Midbrain (tissue), 1 donor: ENCODE measurements at regions not wholly inside any gene's neighbourhood (a gene's known extent, or its start where the extent isn't known, plus 50 kb on each side); places are given as distances from the start of the nearest gene placed in this dataset.

Experiments
- DNase-seq: peaks from one replicate; lab custom pipeline; 2025; lab: John Stamatoyannopoulos, UW

DNA sequence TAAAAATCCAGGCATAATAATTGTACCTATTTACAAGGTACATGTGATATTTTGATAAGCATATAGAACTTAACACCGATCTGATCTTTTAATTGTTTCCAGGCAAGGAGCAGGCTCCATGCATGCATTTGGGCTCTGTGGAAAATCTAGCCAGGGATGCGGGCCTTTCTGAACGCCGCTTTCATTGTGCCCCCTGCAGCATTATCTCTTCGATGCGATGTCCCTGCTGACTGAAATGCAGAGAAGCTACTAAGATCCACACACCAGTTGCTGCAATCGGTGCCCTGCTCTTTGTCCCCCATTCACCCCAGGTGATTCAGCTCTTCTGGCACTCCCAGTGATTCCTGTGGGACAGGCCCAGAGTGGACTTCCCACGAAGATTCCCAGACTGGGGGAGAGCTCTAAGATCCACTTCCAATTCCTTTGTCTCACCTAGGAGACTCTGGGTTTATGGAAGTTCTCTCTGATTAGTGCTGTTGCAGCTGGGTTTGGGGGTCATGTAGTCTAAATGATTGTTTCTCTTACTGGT lies 254.3 kb upstream of the AGA start:
- no peak for DNase-seq

DNA sequence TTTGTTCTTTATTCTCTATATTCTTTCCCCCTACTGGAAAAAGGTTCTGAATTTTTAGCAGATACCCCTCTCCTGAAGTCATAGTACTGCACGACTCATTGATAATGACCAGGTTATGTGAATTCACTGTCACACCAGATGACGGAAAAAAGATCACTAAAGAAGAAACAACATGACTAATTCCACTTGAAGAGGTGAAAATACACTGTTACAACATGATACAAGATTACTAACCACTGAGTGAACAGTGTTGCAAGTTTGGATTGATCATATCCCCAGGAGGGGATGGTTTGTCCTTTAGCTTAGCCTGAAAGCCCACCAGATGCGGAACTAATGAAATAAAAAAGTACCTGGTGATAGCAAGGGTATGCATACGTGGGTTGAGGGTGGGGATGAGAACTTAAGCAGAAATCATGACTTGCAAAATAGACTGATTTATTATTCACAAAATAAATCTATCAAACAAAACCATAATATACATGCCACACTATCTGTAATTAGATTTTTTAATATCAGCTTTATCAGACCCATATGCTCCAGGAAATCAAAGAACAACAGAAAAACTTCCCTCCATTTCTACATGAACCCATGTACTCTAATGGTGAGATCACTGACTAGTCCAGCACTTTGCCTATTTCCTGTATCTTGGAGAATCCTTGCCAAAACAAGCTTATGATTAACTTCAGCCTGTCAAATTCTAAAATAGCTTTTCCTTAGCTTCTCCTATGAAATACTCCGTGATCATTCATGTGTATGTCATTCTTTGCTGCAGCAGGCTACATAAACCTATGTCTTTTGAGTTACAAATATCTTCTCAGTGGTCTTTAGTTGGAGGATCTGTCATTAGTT lies 257.4 kb upstream of the AGA start:
- DNase-seq, result no peak

GRCh38 chr4:177706916-177707315 lies 264.7 kb upstream of the AGA start:
- DNase-seq, result no peak

- no peak for DNase-seq
Measured at GRCh38 chr4:177713454-177713853, 271.2 kb upstream of the AGA start.

- no peak for DNase-seq
Measured at GRCh38 chr4:177717407-177717806, 275.2 kb upstream of the AGA start.

DNA sequence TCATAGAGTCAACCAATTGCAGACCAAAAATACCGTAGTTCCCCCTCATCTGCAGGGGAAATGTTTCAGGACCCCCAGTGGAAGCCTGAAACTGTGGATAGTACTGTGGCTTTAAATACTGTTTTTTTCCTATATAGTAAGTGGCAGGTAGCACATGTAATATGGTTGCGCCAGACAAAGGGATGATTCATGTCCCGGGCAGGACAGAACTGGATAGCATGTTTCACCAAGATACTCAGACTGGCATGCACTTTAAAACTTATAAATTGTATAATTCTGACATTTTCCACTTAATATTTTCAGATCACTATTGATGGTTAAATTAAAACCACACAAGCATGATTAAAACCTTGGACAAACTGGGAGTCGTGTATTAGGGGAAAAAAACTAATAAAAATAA lies 276.3 kb upstream of the AGA start:
- no peak for DNase-seq

DNA sequence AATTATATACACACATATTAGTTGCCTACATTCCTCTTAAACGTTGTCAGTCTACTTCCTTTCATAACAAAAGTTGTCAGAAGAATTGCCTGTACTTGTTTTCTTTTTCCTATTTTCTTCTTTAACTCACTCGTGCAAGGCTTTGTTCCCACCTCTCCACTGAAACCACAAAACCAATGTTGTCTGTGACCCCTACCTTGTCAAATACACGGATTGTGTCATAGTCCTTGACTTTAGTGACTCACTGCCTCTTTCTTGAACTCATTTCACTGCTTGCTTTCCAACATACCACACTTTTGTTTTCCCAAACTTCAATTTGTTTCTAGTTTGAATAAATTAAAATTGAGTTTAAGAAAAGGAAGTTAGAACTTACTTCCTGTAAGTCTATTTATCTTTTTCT lies 283.9 kb upstream of the AGA start:
- DNase-seq, result no peak

- DNase-seq, result no peak
Measured at GRCh38 chr4:177728361-177729152, 286.3 kb upstream of the AGA start.

DNA sequence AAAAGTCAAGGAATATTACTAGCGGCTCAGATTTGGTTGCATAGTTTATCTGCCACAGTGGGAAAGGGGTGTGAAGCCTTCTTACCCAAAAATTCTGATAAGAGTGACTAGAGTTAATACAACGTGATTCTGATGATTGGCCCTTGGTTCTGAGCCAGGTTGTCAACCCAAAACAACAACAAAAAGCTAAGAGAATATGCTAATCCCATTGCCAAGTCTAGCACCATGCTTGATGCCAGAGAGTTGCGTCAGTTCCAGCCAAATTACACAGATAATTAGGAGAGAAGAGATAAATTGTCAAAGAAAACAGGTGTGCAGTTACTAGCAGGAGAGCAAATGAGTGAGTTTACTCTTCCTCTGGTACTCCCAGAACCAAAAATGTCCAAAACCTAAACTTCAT lies 287.4 kb upstream of the AGA start:
- no peak for DNase-seq

DNA sequence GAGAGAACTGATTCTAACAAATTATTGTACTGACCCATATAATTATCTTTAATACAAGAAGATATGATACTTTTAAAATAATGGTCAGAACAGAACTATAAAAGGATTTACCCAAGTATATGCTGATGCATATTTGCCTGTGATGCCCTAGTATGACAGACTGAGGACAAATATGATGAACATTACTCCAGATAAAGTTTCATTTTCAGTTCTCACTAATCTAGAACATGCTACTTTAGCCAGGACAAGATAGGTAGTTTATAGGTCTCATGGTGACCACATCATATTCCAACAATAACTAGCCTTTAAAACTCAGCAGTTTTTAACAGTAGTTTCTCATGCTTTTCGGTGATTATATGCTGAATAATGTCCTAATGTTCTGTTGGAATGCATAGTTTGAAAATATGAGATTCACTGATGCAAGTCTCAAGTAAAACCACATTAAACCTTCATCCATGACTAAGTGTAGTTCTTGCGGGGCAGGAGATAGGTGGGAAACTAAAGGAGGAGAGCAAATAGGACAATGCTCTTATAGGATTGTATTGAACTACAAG lies 295.2 kb upstream of the AGA start:
- no peak for DNase-seq

GRCh38 chr4:177740563-177740962 lies 298.3 kb upstream of the AGA start:
- DNase-seq, result no peak

DNA sequence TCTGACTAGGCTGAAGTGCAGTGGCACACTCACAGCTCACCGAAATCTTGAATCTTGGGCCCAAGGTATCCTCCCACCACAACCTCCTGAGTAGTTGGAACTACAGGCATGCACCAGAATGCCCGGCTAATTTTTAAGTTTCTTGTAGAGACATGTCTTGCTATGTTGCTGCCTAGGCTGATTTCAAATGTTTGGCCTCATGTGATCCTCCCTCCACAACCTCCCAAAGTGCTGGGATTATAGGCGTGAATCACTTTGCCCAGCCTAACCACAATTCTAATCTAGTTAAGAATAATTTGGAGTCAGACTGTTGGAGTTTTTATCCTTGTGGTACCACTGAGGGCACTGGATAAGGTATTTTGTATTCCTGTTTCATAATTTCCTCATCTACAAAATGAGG lies 317.5 kb upstream of the AGA start:
- DNase-seq, result no peak

DNA sequence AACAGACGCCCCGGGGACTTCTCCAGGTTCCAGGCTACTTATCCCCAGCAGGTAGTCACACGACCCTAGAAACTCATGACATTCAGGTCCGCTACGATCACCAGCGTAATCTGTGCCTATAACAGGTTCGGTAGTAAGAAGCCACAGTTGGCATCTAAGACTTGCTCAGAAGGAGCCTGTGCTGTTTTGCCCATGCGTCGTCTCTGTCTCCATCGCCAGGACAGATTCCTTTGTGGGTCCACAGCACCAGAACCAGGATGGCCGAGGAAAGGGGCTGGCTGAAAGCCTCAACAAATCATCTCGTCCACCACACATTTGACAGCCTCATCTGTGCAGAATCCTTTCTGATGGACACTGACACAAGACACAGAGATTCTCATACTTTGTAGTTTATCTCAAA lies 319.5 kb upstream of the AGA start:
- DNase-seq, result no peak

DNA sequence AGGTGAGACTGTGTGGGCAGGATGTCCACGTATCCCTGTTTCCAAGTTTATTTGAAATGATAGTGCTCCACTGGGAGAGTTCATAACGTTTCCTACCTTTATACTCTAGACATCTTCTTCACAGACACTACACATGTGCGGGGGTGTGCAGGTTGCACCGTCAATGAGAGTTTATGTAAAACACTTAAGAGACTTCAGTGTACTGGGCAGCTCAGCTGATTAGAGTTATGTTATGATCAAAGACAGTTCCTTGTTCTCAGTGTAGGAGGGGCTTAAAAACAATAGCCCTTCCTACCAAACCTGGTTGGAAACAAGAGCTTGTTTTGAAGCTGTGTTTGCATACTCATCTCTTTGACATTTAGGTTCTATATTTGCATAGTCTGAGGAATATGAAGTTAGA lies 326.9 kb upstream of the AGA start:
- DNase-seq, result no peak

- no peak for DNase-seq
Measured at GRCh38 chr4:177770776-177771175, 328.5 kb upstream of the AGA start.

DNA sequence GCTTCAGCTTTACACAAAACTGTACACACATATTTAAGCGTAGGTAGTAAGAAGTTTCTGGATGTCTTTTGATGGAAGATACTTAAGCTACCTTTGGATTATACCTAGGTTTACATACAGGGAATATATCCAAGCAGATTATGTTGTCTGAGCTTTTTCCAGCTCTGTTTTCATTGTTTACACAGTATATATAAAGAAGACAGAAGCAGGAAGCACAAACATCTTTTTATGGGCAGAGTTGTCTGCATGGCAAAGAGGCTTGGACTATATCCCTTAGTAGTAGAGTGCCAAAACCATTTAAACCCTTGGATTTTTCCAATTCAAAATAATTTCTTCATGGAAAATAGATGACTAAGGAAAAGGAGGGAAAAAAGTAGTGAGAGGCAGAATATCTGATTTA lies 329.4 kb upstream of the AGA start:
- DNase-seq, result no peak

DNA sequence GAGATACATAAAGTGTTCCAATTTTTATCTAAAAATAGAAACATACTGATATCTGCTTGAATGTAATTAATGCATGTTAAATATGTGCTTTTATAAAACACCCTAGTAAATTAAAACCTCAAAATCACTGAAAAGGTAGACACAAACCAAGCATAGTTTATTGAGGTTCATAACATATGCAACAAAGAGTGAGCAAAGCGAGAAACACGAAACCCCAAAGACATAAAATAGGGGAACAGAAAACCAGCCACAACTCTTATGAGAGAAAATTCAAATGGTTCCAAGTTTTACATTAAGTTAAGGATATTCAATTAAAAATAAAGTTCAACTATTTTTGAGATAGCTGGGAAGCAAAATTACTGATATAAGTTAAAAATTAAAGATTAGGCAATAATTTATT lies 336.4 kb upstream of the AGA start:
- no peak for DNase-seq

DNA sequence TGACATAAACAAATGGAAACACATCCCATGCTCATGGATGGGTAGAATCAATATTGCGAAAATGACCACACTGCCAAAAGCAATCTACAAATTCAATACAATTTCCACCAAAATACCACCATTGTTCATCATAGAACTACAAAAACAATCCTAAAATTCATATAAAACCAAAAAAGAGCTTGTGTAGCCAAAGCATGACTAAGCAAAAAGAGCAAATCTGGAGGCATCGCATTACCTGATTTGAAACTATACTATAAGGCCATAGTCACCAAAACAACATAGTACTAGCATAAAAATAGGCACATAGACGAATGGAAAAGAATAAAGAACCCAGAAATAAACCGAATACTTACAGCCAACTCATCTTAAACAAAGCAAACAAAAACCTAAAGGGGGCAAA lies 342.8 kb upstream of the AGA start:
- no peak for DNase-seq

GRCh38 chr4:177789610-177790009 lies 347.4 kb upstream of the AGA start:
- DNase-seq, result no peak

GRCh38 chr4:177791188-177791587 lies 349.0 kb upstream of the AGA start:
- DNase-seq, result no peak

- DNase-seq, result no peak
Measured at GRCh38 chr4:177796841-177797240, 354.6 kb upstream of the AGA start.

GRCh38 chr4:177798161-177798560 lies 355.9 kb upstream of the AGA start:
- DNase-seq, result no peak

DNA sequence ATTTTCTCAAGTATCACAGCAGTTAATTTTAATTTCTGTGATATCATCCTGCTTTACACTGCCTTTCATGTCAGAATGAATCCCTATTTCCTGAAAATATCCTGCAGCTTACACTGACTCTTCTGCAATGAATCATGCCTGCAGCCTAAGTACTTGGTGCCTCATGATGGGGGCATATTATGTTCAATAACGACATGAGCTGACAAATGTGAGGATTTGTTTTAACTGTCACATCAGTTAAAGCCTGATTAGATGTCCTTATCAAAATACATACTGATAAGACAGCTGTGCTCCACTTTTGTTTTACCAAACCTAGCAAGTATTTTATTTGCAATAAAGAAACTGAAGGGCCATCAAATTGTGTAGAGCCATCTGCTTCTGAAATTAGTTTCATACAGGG lies 359.9 kb upstream of the AGA start:
- no peak for DNase-seq
